Astrocyte (in vitro differentiated cells and primary cell): ENCODE measurements at regions not wholly inside any gene's neighbourhood (a gene's known extent, or its start where the extent isn't known, plus 50 kb on each side); places are given as distances from the start of the nearest gene placed in this dataset.

Experiments
- CTCF ChIP-seq: IDR thresholded peaks from 2 replicates; pipeline ENCODE4 v1.5.1; 2011; ENCODE audit warnings: low read depth, mild to moderate bottlenecking, inconsistent platforms, low read length, moderate library complexity; ENCODE audit not compliant: insufficient read depth
- EZH2 ChIP-seq: IDR thresholded peaks from 2 replicates; pipeline ENCODE4 v1.6.1; 2012; ENCODE audit warnings: mild to moderate bottlenecking, low read length, inconsistent platforms; ENCODE audit not compliant: insufficient read depth

- no peak for TF ChIP-seq CTCF
- TF ChIP-seq EZH2: no peak
Measured at GRCh38 chr10:128297709-128298378, 171.6 kb upstream of the MKI67 start.
